RWPE1 (cell line): ENCODE measurements at regions not wholly inside any gene's neighbourhood (a gene's known extent, or its start where the extent isn't known, plus 50 kb on each side); places are given as distances from the start of the nearest gene placed in this dataset.
"Not testable (repeated sequence)": the region's sequence is repeated elsewhere in the genome, so short reads cannot be mapped to it uniquely, and the experiment has no call there.

ENCODE experiments used
- CTCF ChIA-PET: fragments of 350-600 bp; sonication (Branson Sonifier 250); formaldehyde crosslinking; extraction: SDS; loops from one replicate; lab custom pipeline; 2021; lab: Yijun Ruan, JAX
- POLR2A ChIA-PET: fragments of 400-600 bp; formaldehyde crosslinking; extraction: SDS; loops from one replicate; lab custom pipeline; 2020; ENCODE audit warnings: antibody characterized with exemption; ENCODE audit not compliant: low non-redundant PET; lab: Yijun Ruan, JAX
- DNase-seq: peaks from one replicate; pipeline ENCODE4 v3.0.0; 2012; ENCODE audit warnings: low spot score
- H3K27ac ChIP-seq: fragments of 450-650 bp; 2 replicates; pipeline ENCODE4 v1.5.1; 2017
- TF ChIP-seq, protein P1 (sequence below): fragments of 450-650 bp; conservative IDR thresholded peaks from 2 replicates; pipeline ENCODE4 v1.5.1; 2017; ENCODE audit warnings: low read depth, mild to moderate bottlenecking

DNA sequence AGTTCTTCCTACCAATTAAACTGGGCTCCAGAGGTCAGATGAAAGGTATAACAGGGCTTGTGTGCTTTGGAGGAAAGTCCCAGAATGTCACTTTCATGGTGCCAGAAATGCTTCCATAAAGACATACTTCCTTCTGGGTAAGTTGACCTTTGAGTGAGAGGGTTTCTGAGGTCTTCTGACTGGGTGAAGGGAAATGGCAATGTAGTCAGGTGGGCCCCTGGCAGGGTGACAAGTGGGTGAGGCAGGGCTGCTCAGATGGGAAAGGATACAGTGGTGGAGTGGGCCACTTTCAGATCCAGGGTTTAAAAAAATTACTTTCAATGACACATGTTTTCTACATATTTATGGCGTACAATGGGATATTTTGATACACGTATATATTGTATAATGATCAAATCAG lies 136.5 kb upstream of the PITX1 start:
- POLR2A ChIA-PET: no interaction called here
- CTCF ChIA-PET: interaction anchor here (0.7 kb wide), 1 partner anchor 9 kb away, joined by 3 read pairs; no protein-coding TSS in a partner anchor
- no peak for DNase-seq
- TF ChIP-seq, protein P1, sequence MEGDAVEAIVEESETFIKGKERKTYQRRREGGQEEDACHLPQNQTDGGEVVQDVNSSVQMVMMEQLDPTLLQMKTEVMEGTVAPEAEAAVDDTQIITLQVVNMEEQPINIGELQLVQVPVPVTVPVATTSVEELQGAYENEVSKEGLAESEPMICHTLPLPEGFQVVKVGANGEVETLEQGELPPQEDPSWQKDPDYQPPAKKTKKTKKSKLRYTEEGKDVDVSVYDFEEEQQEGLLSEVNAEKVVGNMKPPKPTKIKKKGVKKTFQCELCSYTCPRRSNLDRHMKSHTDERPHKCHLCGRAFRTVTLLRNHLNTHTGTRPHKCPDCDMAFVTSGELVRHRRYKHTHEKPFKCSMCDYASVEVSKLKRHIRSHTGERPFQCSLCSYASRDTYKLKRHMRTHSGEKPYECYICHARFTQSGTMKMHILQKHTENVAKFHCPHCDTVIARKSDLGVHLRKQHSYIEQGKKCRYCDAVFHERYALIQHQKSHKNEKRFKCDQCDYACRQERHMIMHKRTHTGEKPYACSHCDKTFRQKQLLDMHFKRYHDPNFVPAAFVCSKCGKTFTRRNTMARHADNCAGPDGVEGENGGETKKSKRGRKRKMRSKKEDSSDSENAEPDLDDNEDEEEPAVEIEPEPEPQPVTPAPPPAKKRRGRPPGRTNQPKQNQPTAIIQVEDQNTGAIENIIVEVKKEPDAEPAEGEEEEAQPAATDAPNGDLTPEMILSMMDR: no peak
- H3K27ac ChIP-seq: no peak overlapping the region

DNA sequence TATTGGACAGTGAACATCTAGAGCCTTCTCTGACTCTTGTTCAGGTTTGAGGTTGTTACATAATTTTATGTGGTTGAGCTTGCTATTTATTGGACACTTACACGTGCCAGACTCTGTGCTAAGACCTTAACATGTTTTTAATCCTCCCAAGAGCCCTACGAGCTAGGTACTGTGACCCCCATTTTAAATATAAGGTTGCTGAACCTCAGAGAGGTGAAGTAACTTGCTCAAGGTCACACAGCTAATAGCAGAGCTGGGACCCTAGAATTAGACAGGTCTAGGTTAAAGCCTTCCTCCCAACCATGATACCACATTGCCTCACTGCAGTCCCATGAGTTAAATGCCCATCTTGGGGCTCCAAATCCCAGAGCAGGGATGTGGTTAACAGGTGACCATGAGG lies 135.7 kb upstream of the PITX1 start:
- DNase-seq: no peak
- TF ChIP-seq, protein P1: no peak
- ChIA-PET CTCF (interaction anchor here (0.7 kb wide), 2 partner anchors 10 to 979 kb away, joined by 3 read pairs; no protein-coding TSS in a partner anchor), POLR2A (no interaction called here)
- H3K27ac ChIP-seq: no peak overlapping the region

DNA sequence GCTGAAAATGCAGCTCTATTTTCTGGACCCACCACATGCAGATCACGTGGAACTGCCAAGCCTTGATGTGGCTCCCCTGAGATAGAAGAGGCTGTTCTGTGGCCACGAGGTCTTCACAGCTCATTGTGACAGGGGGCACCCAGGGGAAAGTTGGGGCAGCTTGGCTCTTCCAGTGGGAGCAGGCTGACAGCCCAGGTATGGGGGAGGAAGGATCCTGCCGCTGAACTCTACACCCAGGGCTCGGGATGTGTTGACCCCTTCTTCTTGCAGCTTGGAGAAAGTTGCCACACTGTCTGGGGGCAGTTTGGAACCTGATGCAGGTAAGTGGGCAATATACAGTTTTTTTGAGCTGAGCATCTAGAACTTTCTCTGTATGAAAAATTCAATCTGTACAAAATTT lies 133.6 kb upstream of the PITX1 start:
- ChIA-PET CTCF (interaction anchor here (0.6 to 0.8 kb wide), 3 partner anchors 10 to 289 kb away, joined by 3 read pairs; no protein-coding TSS in a partner anchor), POLR2A (no interaction called here)
- TF ChIP-seq, protein P1: no peak
- no peak for DNase-seq
- no peak overlapping the region for H3K27ac ChIP-seq

DNA sequence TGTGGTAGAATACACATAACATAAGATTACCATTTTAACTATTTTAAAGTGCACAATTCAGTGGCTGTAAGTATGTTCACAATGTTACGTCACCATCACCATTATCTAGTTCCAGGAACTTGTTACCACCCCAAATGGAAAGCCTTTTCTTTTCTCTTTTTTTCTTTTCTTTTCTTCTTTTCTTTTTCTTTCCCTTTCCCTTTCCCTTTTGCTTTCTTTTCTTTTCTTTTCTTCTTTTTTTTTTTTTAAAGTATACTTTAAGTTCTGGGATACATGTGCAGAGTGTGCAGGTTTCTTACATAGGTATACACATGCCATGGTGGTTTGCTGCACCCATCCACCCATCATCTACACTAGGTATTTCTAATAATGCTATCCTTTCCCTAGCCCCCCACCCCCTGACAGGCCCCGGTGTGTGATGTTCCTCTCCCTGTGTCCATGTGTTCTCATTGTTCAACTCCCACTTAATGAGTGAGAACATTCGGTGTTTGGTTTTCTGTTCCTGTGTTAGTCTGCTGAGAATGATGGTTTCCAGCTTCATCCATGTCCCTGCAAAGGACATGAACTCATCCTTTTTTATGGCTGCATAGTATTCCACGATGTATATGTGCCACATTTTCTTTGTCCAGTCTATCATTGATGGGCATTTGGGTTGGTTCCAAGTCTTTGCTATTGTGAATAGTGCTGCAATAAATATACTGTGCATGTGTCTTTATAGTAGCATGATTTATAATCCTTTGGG lies 131.0 kb upstream of the PITX1 start:
- DNase-seq, CTCF ChIA-PET, POLR2A ChIA-PET, H3K27ac ChIP-seq: not testable (repeated sequence)

DNA sequence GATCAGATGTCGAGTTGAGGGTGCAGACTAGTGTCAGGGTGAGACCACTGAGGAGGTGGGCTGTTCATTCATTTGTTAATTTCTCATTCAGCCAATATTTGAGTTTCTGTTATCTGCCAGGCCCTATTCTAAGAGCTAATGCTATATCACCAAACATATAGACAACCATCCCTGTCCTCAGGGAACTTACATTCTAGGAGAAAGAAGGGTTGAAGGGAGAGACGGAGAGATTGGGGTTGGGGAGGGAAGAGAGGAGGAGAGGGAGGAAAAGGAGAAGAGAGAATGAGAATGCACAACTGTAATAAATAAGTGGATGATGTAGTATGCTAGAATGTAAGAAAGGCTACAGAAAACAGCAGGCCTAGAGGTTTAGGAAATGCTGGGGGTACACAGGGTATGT lies 129.9 kb upstream of the PITX1 start:
- TF ChIP-seq, protein P1: no peak
- H3K27ac ChIP-seq: no peak overlapping the region
- POLR2A ChIA-PET: no interaction called here
- no peak for DNase-seq
- CTCF ChIA-PET: interaction anchor here (0.7 kb wide), 1 partner anchor 141 kb away, joined by 4 read pairs; no protein-coding TSS in a partner anchor

DNA sequence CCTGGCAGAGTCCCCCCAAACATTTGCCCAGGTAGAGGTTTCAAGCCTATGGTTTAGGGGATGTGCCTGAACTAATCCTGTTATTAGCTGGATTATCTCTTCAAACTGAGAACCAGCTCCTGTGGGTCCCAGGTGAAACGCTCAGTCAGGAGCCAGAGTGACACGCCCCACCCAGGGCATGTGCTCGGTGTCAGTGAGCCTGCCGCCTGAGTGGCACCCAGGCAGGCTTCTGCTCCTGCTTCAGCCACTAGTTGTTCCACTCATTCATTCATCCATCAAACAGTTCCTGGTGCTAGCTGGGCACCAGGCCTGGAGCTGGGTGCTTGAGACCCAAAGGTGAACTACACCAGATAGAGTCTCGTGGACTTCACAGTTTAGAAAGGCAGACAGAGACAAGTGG lies 129.4 kb upstream of the PITX1 start:
- no peak for DNase-seq
- no peak overlapping the region for H3K27ac ChIP-seq
- POLR2A ChIA-PET: no interaction called here
- CTCF ChIA-PET: interaction anchor here (0.7 kb wide), 1 partner anchor 140 kb away, joined by 4 read pairs; no protein-coding TSS in a partner anchor
- TF ChIP-seq, protein P1: no peak
